MCF 10A (cell line): ENCODE measurements at regions not wholly inside any gene's neighbourhood (a gene's known extent, or its start where the extent isn't known, plus 50 kb on each side); places are given as distances from the start of the nearest gene placed in this dataset.

Experiments
- BruUV-seq: library from RNA; stranded (reverse); fragments of 400-500 nt; replicated peaks from 2 replicates; lab custom pipeline; 2021; lab: Mats Ljungman, UMichigan
- CTCF ChIA-PET: fragments of 300-600 bp; sonication (Branson Sonifier 250); formaldehyde crosslinking; extraction: SDS; loops from one replicate; lab custom pipeline; 2021; ENCODE audit warnings: antibody characterized with exemption, inconsistent platforms; lab: Yijun Ruan, JAX
- POLR2A ChIA-PET: fragments of 300-600, 350-650 bp; sonication (Branson Sonifier 250); formaldehyde crosslinking; extraction: SDS; loops from one replicate; lab custom pipeline; 2020; ENCODE audit warnings: antibody characterized with exemption, inconsistent platforms; lab: Yijun Ruan, JAX
- DNase-seq: peaks from one replicate; pipeline ENCODE4 v3.0.0-alpha.2; 2018; ENCODE audit not compliant: unreplicated experiment
- H3K27ac Mint-ChIP-seq: one replicate; pipeline ENCODE4 v1.8.0; 2022; ENCODE audit warnings: mild to moderate bottlenecking, low read depth, mixed read lengths; ENCODE audit not compliant: unreplicated experiment
- H3K27me3 Mint-ChIP-seq: one replicate; pipeline ENCODE4 v1.8.0; 2022; ENCODE audit warnings: mixed read lengths; ENCODE audit not compliant: insufficient read depth, unreplicated experiment
- H3K36me3 Mint-ChIP-seq: one replicate; pipeline ENCODE4 v1.8.0; 2022; ENCODE audit warnings: mild to moderate bottlenecking, moderate library complexity, mixed read lengths; ENCODE audit not compliant: insufficient read depth, unreplicated experiment
- H3K4me1 Mint-ChIP-seq: one replicate; pipeline ENCODE4 v1.8.0; 2022; ENCODE audit warnings: mixed read lengths; ENCODE audit not compliant: insufficient read depth, unreplicated experiment
- H3K4me3 Mint-ChIP-seq: one replicate; pipeline ENCODE4 v1.8.0; 2022; ENCODE audit warnings: mild to moderate bottlenecking, moderate library complexity, mixed read lengths; ENCODE audit not compliant: unreplicated experiment
- H3K9me3 Mint-ChIP-seq: one replicate; pipeline ENCODE4 v1.8.0; 2022; ENCODE audit warnings: mixed read lengths; ENCODE audit not compliant: unreplicated experiment
- CTCF ChIP-seq: fragments of 200-600 bp; IDR thresholded peaks from one replicate; pipeline ENCODE4 v1.8.0; 2022; ENCODE audit warnings: antibody characterized with exemption, mild to moderate bottlenecking; ENCODE audit not compliant: unreplicated experiment
- intact Hi-C: fragments of 100-400 bp; cut with micrococcal nuclease; formaldehyde crosslinking; loops from 2 replicates; pipeline ENCODE4 v1.14.1; 2022

DNA sequence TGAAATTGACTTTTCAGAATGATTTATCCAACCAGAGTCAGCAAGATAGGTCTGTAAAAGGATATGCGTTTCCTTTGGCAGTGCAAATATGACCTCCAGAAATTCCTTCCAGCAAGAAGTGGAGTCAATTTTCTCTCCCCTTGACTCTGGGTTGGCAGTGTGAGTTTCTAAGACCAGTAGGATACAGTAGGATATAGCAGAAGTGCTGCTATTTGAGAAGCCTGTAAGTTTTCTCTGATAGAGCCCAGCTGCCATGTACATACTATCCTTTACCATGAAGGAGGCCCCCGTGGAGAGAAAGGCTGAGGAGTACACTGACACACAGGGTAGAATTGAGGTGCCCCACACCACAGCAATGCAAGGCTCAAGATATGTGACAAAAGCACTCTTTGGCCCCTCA is 409.1 kb upstream of the PDZRN3 start:
- POLR2A ChIA-PET, result no interaction called here
- Mint-ChIP-seq H3K36me3 (no peaks in the 10 kb centered on the region), H3K27me3 (no peaks in the 10 kb centered on the region), H3K27ac (no peak overlapping the region), H3K9me3 (peaks cover 6% of the 10 kb centered on the region), H3K4me3 (no peak overlapping the region), H3K4me1 (no peaks in the 10 kb centered on the region)
- DNase-seq, result no peak
- no TSS peak for BruUV-seq
- CTCF ChIA-PET, result no interaction called here
- no peak for TF ChIP-seq CTCF
- intact Hi-C loops, result no loop called here

- TF ChIP-seq CTCF, result no peak
- Mint-ChIP-seq H3K4me1 (no peaks in the 10 kb centered on the region), H3K27ac (no peak overlapping the region), H3K27me3 (no peaks in the 10 kb centered on the region), H3K9me3 (peaks cover 6% of the 10 kb centered on the region), H3K36me3 (no peaks in the 10 kb centered on the region), H3K4me3 (no peak overlapping the region)
- ChIA-PET POLR2A (no interaction called here), CTCF (no interaction called here)
- intact Hi-C loops, result no loop called here
- BruUV-seq, result no TSS peak
- DNase-seq, result no peak
Observed at GRCh38 chr3:74033381-74033780, 408.6 kb upstream of the PDZRN3 start.

DNA sequence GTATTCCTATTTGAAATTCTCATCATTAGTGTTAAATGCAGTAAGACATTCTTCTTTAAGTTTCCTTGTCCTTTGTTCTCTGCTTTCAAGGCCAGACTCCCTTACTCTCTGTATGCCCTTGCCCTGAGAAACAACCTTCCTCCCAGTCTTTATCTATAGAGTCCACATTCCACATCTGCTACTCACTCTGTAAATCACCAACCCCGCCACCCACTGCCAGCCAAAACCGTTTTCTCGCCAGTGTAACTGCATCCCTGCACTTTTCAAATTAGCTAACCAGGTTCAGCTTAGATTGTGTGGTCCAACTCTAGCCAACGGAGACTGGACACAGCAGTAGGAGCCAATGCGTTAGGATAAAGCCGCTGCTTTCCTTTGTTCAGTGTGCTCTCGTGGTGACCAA is 402.4 kb upstream of the PDZRN3 start:
- no peak for TF ChIP-seq CTCF
- Mint-ChIP-seq H3K27me3 (no peaks in the 10 kb centered on the region), H3K27ac (no peak overlapping the region), H3K36me3 (no peaks in the 10 kb centered on the region), H3K4me1 (no peaks in the 10 kb centered on the region), H3K9me3 (peaks cover under 1% of the 10 kb centered on the region), H3K4me3 (no peak overlapping the region)
- no peak for DNase-seq
- BruUV-seq, result no TSS peak
- ChIA-PET POLR2A (no interaction called here), CTCF (interaction anchor here (0.5 kb wide), 1 partner anchor 436 kb away, joined by 3 read pairs; no protein-coding TSS in a partner anchor)
- intact Hi-C loops, result no loop called here

- DNase-seq, result no peak
- Mint-ChIP-seq H3K4me1 (no peaks in the 10 kb centered on the region), H3K36me3 (no peaks in the 10 kb centered on the region), H3K9me3 (peaks cover 21% of the 10 kb centered on the region), H3K4me3 (no peak overlapping the region), H3K27ac (no peak overlapping the region), H3K27me3 (no peaks in the 10 kb centered on the region)
- no peak for TF ChIP-seq CTCF
- CTCF ChIA-PET, result interaction anchor here (0.6 to 0.7 kb wide), 2 partner anchors 50 to 82 kb away, joined by 3 read pairs; no protein-coding TSS in a partner anchor
- BruUV-seq, result no TSS peak
- intact Hi-C loops, result no loop called here
- POLR2A ChIA-PET, result no interaction called here
Observed at GRCh38 chr3:74023395-74023794, 398.7 kb upstream of the PDZRN3 start.
